ENCODE measurements at regions not wholly inside any gene's neighbourhood (a gene's known extent, or its start where the extent isn't known, plus 50 kb on each side); places are given as distances from the start of the nearest gene placed in this dataset.

GRCh38 chr13:40420160-40420740 is 246.2 kb downstream of the FOXO1 start:
- TF ChIP-seq, protein P1, sequence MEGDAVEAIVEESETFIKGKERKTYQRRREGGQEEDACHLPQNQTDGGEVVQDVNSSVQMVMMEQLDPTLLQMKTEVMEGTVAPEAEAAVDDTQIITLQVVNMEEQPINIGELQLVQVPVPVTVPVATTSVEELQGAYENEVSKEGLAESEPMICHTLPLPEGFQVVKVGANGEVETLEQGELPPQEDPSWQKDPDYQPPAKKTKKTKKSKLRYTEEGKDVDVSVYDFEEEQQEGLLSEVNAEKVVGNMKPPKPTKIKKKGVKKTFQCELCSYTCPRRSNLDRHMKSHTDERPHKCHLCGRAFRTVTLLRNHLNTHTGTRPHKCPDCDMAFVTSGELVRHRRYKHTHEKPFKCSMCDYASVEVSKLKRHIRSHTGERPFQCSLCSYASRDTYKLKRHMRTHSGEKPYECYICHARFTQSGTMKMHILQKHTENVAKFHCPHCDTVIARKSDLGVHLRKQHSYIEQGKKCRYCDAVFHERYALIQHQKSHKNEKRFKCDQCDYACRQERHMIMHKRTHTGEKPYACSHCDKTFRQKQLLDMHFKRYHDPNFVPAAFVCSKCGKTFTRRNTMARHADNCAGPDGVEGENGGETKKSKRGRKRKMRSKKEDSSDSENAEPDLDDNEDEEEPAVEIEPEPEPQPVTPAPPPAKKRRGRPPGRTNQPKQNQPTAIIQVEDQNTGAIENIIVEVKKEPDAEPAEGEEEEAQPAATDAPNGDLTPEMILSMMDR (IDR thresholded peaks at IDR 0.05), result no peak
- TF ChIP-seq POLR2A (IDR thresholded peaks at IDR 0.05) (no peak), EP300 (IDR thresholded peaks at IDR 0.05) (no peak)
